ENCODE measurements at regions not wholly inside any gene's neighbourhood (a gene's known extent, or its start where the extent isn't known, plus 50 kb on each side); places are given as distances from the start of the nearest gene placed in this dataset.
A peak's percentile ranks its signal among the peaks of the same experiment; 100 is the strongest.
"Not testable (repeated sequence)": the region's sequence is repeated elsewhere in the genome, so short reads cannot be mapped to it uniquely, and the experiment has no call there.

DNA sequence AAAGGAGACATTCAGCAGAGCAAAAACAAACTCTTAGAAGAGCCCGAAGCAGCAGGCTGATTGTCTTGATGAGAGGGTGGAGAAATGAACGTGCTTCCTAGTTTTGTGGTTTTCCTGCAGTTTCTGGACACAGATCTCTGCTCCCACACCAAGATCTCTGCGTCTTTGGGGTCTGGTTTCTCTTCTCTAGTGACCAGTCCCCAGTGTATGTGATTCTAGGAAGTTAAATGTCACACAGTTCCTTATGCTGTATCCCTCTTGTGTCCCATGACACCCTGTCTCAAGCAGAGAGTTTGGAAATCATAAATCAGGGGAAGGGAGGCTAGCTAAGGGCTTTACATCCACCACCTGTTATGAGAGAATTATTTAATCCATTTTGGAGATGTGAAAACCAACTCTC, 55.4 kb upstream of the KLF14 start:
- no peak for DNase-seq

DNA sequence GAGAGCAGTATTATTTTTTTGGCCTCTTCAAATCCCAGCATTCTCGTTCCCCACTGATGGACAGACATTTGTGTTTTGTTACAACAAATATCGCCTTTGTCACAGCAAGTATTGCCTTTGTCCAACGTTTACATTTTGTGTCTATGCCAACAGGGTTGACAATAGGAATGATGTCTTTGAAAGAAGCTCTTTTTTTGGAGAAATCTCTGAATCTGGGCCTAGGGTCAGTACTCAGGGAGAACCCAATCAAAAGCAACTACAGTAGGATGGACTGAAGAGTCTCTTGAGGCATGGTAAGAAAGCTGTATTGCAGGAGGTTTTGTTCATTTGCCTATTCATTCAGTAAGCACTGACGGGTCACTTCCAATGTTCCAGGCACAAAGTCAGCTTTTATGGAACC, 57.7 kb upstream of the KLF14 start:
- DNase-seq = peak in 5 of 58 donors; percentile 3 to 67 (median 8)

DNA sequence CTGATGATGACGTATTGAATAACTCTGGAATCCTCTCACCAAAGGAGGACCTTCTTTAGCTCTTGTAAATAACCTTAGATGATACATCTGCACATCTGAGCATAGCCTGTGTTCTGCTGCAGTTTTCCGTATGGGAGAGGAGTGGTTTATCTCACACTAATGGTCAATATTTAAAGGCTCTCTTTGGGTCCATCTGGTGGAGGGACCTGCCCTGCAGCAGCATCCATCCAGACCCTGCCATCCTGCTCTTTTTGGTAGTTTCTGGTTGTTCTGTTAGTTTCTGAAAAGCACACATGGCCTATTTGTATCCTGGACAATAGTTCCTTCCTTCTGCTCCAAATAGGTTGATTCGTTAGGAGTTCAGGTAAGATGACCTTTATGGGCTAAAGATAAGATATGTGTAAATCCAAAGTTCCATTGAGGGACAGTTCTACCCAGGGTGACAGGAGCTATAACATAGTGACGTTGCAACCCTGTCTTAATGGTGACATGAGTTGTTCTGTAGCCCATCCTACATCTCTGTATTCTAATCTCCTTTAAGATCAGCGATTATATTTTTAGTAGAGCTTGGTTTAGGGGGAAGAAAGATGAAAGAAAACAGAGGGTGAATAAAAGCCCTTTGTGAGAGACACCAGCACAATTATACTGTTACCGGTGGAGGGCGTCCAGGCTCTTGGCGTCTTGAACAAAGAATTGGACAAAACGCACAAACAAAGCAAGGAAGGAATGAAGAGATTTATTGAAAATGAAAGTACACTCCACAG, 60.0 kb upstream of the KLF14 start:
- peak in 11 of 58 donors; percentile 2 to 21 (median 9) for DNase-seq

DNA sequence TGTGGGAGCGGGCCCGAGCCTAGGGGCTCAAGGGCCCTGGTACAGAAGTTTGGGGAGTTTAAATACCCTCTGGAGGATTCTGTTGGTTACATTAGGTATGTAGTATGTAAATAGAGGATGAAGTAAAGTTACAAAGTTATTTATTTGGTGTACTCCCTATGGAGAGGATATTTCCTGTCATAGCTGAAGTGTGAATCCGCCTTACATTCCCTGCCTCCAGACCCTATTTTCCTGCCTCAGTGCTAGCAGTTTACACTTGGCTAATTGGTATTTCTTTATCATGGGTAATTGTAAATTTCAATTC, 60.6 kb upstream of the KLF14 start:
- DNase-seq = no peak

DNA sequence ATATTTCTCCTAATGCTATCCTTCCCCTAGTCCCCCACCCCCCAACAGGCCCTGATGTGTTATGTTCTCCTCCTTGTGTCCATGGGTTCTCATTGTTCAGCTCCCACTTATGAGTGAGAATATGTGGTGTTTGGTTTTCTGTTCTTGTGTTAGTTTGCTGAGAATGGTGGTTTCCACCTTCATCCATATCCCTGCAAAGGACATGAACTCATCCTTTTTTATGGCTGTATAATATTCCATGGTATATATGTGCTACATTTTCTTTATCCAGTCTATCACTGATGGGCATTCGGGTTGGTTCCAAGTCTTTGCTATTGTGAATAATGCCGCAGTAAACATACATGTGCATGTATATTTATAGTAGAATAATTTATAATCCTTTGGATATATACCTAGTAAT, 62.4 kb upstream of the KLF14 start:
- DNase-seq = not testable (repeated sequence)

DNA sequence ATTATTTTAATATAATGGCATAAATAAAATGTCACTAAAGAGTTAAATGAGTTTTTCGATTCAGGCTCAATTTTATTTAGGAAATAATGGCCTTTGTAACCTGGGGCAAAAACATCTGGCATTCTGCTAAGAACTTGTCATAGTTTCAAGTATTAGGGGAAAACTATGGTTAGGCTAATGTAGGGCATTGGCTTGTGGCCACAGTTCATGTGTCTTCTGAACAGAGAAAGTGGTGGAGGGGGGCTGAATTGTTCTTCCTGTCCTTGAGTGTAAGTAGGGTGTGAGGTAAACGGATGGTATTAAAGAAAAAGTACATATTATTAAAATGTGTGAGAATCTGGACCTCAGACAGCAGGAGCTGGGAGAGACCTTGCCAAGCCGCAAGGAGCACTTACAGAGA, 69.1 kb upstream of the KLF14 start:
- DNase-seq = no peak

DNA sequence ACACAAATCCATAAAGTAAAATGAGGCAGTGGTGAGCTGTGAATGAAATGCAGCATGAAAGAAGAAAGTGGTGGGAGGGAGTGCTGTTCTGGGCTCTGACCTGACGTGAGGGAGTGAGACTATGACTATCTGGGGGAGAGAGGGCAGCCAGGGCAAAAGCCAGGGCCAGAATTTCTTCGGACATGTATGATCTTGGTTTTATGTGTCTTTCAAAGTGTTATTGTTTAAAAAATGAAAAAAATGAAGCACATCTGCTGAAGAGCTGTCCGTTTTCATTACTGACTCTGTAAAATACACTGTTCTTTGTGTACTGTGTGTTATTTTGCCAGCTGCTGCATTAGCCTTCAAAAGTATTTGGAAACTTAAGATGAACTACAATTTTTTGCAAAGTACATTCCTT, 70.2 kb upstream of the KLF14 start:
- DNase-seq = no peak

DNA sequence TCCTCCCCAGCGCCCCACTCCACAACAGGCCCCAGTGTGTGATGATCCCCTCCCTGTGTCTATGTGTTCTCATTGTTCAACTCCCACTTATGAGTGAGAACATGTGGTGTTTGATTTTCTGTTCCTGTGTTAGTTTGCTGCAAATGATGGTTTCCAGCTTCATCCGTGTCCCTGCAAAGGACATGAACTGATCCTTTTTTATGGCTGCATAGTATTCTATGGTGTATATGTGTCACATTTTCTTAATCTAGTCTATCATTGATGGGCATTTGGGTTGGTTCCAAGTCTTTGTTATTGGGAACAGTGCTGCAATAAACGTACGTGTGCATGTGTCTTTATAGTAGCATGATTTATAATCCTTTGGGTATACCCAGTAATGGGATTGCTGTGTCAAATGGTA, 78.8 kb upstream of the KLF14 start:
- not testable (repeated sequence) for DNase-seq

DNA sequence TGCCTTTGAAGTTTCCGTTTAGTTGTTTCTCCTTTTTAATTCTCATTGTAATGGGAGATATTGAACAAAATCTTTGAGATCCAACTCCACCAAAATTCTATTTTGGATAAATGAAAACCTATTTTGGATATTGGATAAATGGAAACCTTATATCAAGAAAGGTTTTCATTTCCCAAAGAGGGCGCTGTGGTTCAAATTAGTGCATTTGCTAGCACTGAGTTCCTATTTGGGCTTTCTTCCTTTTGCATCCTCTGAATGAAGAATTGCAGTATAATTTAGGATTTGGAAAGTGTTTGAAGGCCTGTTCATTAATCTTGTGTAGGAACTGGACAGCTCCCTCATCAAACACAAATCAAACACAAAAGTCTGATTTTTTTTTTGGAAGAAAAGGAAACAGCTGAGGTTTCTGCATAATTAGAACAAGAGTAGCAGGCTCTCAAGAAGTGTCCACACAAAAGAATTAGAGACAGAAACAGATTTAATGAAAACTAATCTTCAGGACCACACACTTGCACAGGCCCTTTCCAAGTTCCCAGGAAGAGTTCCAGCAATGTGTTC, 80.8 kb upstream of the KLF14 start:
- DNase-seq = no peak

DNA sequence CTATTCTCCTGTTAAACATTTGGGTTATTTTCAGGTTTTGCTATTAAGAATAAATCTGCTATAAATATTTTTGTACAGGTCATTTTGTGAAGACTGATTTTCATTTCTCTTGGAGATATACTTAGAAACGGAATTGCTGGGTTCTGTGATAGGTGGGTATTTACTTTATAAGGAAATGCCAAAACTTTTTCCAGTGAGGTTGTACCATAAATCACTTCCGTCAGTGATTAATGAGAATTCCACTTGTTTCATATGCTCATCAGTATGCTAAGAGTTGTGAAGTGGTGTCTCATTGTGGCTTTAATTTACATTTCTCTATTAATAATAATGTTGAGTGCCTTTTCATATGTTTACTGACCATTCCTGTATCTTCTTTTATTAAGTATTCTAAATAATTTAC, 84.0 kb upstream of the KLF14 start:
- DNase-seq = no peak

DNA sequence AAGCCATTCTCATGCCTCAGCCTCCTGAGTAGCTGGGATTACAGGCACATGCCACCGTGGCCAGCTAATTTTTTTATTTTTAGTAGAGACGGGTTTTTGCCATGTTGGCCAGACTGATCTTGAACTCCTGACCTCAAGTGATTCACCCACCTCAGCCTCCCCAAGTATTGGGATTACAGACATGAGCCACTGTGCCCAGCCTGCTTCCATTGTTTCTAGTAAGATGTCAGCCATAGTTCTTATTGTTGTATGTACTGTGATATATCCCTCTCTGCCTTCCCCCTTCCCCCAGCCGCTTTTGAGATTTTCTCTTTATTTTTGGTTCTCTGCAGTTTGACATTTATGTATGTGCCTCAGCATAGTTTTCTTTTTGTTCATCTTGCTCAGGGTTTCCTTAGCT, 87.9 kb upstream of the KLF14 start:
- no peak for DNase-seq

DNA sequence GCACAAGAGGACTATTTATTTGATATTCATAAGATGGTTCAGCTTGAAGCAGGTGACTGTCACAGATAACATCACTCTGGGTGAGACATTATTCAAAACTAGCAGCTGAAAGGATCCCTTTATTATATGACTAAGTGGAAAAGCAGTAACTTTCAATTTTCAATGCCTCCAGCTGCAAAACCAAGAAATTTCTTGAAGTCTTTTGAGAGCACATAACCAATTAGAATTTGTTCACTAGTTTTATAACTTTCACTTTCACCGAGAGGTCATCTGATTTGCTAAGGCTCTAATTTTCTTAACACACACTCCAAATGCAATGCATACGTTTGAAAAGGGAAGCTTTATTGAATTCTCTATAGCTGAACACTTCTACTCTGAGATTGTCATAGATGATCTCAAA, 88.6 kb upstream of the KLF14 start:
- DNase-seq = no peak

DNA sequence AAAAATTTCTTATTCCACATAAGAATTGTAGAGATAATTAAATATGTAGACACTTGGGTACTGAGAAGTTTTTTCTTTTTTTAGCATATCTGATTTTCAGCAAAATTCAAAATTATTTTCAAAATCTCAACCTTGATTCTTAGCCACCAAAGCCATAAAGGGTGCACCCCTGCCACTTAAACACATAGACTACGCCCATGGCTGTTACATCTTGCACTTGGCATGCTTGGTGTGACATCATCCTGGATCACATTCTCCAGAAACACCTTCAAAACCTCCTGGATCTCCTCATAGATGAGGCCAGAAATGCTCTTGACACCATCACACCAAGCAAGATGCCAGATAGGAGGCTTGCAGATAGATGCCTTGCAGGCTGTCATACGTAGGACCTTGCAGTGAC, 89.1 kb upstream of the KLF14 start:
- no peak for DNase-seq

DNA sequence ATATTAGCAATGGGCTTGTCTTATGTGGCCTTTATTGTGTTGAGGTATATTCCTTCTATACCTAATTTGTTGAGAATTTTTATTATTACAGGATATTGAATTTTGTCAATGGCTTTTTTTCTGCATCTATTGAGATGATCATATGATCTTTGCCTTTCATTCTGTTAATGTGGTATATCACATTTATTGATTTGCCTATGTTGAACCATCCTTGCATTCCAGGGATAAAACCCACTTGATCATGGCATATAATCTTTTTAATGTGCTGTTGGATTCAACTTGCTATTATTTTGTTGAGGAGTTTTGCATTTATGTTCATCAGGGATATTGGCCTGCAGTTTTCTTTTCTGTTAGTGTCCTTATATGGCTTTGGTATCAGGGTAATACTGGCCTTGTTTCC, 91.8 kb upstream of the KLF14 start:
- no peak for DNase-seq

DNA sequence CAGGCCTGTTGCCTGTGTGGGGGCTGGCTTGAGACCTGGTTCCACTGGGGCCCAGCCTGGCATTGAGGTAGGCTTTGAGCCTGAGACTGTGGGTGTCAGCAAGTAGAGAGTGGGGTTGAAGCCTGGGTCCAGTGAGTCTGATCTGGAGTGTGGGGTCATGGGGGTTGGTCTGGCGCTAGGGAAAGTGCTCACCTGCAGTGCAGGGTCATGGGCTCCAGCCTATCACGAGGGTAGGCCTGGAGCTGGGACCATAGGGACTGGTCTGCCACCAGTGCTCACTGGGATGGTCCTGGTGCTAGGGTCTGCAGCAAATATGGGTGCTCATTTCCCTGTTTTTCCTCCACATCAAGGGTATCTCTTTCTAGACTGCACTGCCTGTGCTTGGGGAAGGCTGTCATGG, 95.4 kb upstream of the KLF14 start:
- DNase-seq = no peak

DNA sequence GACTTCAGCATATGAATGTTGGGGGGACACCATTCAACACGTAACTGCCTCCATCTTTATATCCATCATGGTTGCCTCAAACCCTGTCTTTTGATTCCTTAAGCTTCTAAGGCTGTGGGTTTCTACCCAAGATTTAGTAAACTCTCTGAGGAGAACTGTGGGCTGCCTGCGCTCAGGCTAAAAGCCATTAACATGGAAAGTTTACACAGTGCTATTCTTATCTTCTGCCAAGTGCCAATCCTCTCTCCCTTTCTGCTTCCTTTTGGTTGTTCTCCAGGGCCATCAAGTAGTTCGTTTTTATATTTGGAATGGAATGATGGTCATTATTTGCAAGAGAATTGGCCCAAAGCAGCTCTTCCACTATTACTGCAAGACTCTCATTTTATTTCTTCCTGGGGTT, 97.3 kb upstream of the KLF14 start:
- DNase-seq = no peak

DNA sequence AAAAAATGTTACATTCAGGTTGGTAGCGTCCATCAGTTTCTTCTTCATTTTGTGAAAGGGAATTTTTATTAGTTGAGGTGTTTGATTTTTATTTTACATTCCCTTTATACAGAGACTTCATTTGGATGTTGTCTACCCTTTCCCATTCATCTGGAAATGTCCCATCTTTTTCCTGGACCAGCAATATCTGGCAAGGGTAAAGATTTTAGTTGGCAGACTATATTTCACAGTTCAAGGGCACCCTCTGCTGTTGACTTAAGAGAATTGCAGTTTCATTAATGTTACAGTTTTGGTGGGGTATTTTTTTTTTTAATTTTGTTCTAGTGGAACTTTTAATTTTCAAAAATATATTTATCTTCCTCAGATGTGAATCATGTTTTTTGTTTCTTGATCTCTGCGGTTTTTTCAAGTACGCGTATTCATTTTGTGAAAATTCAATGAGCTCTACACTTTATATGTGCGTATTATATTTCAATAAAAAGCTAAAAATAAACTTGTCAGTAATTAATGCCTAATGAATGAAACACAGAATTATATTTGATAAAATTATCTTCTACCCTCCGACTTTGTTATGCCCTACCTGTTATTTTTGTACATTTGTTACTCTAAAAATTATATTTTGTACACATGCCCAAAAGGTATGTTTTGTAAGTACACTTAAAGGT, 97.9 kb upstream of the KLF14 start:
- peak in 1 of 58 donors; percentile 10 for DNase-seq

DNA sequence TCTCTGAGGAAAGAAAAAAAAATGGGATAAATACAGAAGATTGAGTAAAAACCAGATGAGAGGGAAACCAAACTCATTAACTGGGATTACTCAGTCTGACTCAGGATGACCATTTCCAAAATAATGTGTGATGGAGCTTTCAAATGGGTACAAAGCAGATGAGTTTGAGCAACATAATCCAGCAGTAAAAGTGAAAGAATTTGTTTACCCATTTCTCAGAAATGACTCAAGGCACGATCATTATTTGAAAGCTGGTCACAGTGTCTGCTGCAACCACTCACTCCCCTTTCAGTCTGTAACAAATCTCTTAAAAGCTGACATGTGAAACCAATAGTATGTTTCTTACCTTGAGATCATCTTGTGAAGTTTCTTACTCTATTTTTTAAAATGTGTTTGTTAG, 104.7 kb upstream of the KLF14 start:
- DNase-seq = no peak

DNA sequence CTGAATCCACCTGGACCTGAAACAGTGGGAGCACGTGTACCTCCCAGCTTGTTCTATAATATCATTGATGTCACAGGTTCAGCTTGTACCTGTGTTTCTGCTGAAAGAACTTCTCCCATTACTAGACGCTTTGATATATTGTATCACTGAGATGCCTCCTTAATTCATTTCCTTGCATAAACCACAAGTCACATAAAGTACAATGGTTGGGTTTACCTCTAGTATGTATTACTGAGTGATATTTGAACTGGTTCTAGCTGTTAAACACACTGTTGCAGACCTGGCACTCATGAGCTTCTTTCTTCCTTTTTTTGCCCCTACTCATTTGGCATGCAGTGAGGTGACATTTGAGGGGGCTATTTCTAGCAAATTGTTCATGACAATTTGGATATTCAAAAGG, 106.6 kb upstream of the KLF14 start:
- no peak for DNase-seq

DNA sequence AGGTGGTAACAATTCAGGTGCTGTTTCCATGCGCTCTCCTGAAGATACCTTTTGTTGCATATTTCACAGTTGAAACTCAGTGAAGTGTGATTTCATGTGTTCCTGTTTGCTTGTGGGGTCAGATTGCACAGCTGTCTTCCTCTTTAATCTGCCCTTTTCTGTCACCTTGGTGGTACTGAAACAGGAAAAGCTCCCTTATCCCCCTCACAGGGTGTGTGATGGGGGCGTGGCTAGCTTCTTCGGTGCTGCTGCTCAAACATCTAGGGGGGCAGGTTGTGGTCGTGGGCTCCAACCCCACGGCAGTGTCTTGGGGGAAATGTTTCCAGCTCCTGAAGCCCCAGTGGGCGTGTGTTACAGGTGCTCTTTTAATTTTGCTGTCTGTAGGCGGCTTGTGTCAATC, 107.4 kb upstream of the KLF14 start:
- DNase-seq = no peak

DNA sequence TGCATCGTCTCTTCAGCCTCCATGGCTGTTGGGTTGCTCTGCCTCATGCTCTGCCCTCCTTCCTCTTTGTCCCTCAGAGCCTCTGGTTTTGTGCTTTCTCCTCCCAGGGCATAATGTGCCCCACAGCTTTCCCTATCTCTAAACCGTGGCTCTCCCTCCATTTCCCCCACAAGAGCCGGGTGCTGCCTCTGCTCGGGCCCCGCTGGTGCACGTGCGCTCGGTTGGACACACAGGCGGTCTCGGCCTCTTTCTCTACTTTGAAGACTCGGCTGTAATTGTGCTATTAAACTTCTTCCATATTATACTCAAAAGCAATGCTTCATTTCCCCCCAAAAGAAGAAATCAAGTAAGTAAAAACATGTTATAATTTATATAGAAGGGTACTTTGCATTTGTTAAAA, 109.7 kb upstream of the KLF14 start:
- DNase-seq = no peak

DNA sequence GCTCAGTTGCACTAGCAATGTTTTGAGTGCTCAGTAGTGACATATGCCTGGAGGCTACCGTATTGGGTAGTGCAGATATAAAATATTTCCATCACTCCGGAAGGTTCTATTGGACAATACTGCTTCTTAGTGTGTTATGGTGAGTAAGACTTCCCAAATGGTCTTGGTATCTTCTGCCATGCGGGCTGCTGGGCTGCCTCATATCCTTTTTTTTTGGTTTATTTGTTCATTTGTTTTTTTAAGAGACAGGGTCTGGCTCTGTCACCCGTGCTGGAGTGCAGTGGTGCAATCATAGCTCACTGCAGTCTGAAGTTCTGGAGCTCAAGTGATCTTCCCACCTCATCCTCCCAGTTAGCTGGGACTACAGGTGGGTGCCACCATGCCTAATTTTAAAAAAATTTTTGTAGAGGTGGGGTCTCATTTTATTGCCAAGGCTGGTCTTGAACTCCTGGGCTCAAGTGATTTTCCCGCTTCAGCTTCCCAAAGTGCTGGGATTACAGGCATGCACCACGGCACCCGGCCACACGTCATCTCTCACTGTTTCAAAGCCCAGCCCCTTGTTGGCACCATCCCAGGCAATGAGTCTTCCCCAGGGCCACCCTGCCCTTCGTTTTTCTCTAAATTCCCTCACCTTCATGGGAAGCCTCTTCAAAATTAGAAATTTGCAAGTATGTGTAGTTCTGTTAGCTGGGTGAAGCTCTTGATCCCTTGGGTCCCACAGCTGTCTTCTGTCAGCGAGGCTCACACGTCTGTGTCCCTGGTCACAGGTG, 111.0 kb upstream of the KLF14 start:
- DNase-seq = no peak

Data from anterior cingulate cortex (tissue), 58 donors.